ENCODE measurements at regions not wholly inside any gene's neighbourhood (a gene's known extent, or its start where the extent isn't known, plus 50 kb on each side); places are given as distances from the start of the nearest gene placed in this dataset.
"Not testable (repeated sequence)": the region's sequence is repeated elsewhere in the genome, so short reads cannot be mapped to it uniquely, and the experiment has no call there.

DNA sequence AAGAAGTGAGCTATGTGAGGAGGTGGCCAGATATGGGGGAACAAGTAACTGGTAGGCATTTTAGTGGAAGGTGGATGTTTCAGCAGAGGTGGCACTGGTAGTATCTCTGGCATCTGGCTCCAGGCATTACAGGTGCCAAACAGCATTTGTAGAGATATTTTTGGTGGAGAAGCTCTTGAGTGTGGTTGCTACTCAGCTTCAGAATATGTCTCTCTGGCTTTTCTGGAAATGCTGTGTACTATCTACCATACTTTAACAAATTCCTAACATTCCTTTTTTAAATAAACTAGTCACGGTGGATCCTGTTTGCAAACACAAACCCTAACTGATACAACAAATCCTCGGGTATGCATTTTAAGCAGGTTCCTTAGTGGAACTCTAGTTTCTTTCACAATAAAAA, 128.0 kb downstream of the BARX2 start:
- peaks cover 3% of the 10 kb centered on the region for H3K9me3 Mint-ChIP-seq
- no peak for ATAC-seq (replicated peaks)
- H3K4me3 Mint-ChIP-seq: no peak overlapping the region
- H3K36me3 Mint-ChIP-seq (ENCODE audit: low read depth): no peaks in the 10 kb centered on the region
- H3K27ac Mint-ChIP-seq: no peak overlapping the region
- H3K27me3 Mint-ChIP-seq: no peaks in the 10 kb centered on the region
- no peaks in the 10 kb centered on the region for H3K4me1 Mint-ChIP-seq

DNA sequence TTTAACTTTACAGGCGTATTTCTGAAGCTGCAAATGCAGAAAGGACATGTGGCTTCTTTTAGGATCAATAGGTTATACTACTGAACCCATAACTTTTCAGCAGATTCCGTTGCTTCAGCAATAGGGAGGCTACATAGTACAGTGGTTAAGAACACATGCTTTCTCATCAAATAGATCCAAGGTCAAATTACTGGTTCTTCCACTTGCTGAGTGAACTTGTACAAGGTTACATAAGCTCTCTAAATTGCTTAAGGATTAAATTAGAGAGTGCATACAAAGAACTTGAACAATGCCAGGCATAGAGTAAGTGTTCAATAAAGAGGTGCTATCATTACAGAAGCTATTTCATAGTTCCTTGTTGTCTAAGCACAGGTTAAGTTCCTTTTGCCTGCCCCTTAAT, 129.6 kb downstream of the BARX2 start:
- H3K36me3 Mint-ChIP-seq (ENCODE audit: low read depth): no peaks in the 10 kb centered on the region
- no peaks in the 10 kb centered on the region for H3K4me1 Mint-ChIP-seq
- H3K27me3 Mint-ChIP-seq: no peaks in the 10 kb centered on the region
- peaks cover 3% of the 10 kb centered on the region for H3K9me3 Mint-ChIP-seq
- H3K27ac Mint-ChIP-seq: no peak overlapping the region
- H3K4me3 Mint-ChIP-seq: no peak overlapping the region
- ATAC-seq (replicated peaks): no peak

DNA sequence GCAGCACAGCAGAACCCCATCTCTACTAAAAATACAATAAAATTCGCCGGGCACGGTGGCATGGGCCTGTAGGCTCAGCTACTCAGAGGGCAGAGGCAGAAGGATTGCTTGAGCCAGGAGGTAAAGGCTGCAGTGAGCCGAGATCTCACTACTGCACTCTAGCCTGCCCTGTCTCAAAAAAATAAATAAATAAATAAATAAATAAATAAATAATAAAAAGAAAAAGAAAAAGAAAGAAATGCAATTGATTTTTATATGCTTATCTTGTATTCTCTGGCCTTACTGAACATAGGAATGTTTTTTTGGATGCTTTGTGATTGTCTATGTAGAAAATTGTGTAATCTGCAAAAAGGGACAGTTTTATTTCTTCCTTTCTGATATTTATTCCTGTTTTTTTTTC, 132.5 kb downstream of the BARX2 start:
- H3K4me1 Mint-ChIP-seq: no peaks in the 10 kb centered on the region
- no peak overlapping the region for H3K4me3 Mint-ChIP-seq
- no peaks in the 10 kb centered on the region for H3K36me3 Mint-ChIP-seq (ENCODE audit: low read depth)
- no peak for ATAC-seq (replicated peaks)
- H3K27ac Mint-ChIP-seq: no peak overlapping the region
- H3K9me3 Mint-ChIP-seq: peaks cover 10% of the 10 kb centered on the region
- H3K27me3 Mint-ChIP-seq: peaks cover 3% of the 10 kb centered on the region

DNA sequence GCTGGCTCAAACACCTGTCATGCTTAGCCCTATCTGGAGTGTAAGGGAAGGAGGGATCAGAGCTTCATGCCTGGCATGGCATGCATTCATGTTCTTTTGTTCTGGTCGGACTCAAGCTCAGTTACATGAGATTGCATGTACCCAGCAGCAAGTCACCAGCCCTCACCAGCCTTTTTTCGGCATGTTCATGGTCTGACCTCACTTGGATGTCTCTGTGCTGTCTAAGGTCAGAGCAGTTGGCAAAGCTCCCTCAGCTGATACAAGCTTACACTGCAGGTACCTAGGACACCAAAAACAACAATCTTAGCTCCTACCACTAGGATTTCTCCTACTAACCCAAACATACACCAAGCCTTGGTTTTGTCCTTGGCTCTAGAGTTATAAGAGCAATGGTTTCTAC, 152.6 kb downstream of the BARX2 start:
- no peaks in the 10 kb centered on the region for H3K36me3 Mint-ChIP-seq (ENCODE audit: low read depth)
- H3K4me3 Mint-ChIP-seq: no peak overlapping the region
- H3K27me3 Mint-ChIP-seq: no peaks in the 10 kb centered on the region
- H3K4me1 Mint-ChIP-seq: no peaks in the 10 kb centered on the region
- no peak for ATAC-seq (replicated peaks)
- peaks cover 11% of the 10 kb centered on the region for H3K9me3 Mint-ChIP-seq
- H3K27ac Mint-ChIP-seq: no peak overlapping the region

DNA sequence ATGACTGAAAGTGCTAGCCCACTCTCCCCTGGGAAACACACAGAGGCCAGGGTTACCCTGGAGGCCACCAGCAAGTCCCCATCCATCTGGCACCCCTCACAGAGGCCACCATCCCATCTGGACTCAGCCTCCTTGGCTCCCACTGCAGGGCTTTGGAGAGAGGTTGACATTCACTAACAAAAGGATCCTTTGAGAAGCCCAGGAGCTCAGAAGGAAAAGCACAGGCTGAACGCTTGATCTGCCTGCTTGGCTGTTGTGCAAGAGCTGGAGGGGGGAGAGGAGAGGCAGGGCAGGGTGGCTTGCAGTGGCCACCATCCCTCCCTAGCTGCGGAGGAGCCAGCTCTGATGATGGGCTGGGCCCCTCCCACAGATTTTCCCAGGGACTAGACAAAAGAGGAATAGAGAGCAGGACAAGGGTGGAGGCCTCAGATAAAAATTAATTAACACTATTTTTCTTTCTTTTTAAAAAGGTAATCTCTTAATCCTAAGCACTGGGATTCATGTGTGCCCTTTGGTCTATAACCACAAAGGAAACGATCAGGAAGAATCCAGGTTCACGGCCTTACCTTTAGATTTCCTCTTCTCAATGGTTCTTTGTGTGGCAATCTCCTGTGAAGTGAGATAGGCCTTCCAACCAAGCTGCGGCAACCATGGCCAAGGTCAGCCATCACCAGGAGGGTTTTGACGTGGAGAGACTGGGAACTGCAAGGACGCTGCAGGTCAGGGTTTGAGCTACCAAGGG, 154.7 kb downstream of the BARX2 start:
- no peak overlapping the region for H3K4me3 Mint-ChIP-seq
- H3K9me3 Mint-ChIP-seq: peaks cover 20% of the 10 kb centered on the region
- no peak overlapping the region for H3K27ac Mint-ChIP-seq
- H3K36me3 Mint-ChIP-seq (ENCODE audit: low read depth): no peaks in the 10 kb centered on the region
- no peak for ATAC-seq (replicated peaks)
- H3K4me1 Mint-ChIP-seq: no peaks in the 10 kb centered on the region
- H3K27me3 Mint-ChIP-seq: no peaks in the 10 kb centered on the region

DNA sequence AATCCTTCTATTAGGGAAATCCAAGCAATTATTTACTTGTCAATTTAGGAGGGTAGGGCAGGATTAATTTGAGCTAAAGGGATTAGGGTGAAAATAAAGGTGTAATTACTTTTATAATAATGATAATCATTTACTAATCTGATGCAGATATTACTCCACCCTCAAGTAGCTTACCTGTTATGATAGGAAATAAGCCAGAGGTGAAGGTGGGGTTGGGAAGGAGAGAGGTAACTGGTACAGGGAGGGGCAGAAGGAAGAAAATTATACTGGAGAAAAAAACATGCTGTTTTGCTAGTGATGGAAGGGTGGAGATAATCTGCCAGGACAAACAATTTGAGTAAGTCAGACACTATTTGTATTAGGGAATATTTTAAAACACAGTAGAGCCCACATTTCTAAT, 157.7 kb downstream of the BARX2 start:
- Mint-ChIP-seq H3K9me3 (peaks cover 26% of the 10 kb centered on the region), H3K27me3 (no peaks in the 10 kb centered on the region), H3K27ac (no peak overlapping the region), H3K4me3 (no peak overlapping the region), H3K4me1 (no peaks in the 10 kb centered on the region), H3K36me3 (ENCODE audit: low read depth) (no peaks in the 10 kb centered on the region)
- ATAC-seq (replicated peaks): no peak

DNA sequence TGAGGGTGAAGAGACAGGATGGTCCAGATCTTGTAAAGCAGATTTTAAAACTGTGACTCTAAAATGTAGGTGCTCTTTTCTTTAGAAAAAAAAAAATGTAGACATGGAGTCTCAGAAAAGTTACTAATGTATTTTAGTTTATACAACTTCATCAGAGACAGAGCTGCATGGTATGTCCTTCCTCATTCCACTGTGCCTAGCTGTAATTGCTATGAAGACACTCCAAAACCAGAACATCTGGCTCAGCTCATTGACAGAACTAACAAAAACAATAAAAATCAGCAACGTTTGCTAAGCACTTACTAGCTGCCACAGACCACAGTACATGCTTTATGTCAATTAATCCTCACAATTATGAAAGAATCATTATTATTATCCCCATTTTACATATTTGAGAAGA, 160.7 kb downstream of the BARX2 start:
- H3K4me3 Mint-ChIP-seq: no peak overlapping the region
- no peak for ATAC-seq (replicated peaks)

DNA sequence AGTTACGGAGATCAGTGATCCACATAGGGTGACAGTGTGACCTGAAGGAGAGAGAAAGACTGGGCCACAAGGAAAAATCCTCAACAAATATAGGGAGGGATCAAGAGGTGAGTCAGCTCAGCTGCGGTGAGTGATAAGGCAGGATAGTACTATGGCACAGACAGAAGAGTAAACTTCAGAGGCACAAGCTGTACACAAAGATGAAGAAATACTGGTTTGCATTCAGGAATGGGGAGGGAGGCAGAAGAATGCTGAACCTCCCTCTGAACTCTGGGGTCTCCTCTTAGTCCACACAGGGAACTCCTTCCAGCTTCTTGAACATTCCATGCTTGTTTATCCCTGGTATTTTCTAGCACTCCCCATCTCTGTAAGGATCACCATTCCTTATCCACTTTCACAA, 162.7 kb downstream of the BARX2 start:
- no peaks in the 10 kb centered on the region for H3K4me1 Mint-ChIP-seq
- no peak for ATAC-seq (replicated peaks)

More for the DNA sequence above, 160.7 kb downstream of the BARX2 start:
- Mint-ChIP-seq H3K27me3 (no peaks in the 10 kb centered on the region), H3K9me3 (peaks cover 32% of the 10 kb centered on the region), H3K36me3 (ENCODE audit: low read depth) (no peaks in the 10 kb centered on the region), H3K4me1 (no peaks in the 10 kb centered on the region), H3K27ac (no peak overlapping the region)

DNA sequence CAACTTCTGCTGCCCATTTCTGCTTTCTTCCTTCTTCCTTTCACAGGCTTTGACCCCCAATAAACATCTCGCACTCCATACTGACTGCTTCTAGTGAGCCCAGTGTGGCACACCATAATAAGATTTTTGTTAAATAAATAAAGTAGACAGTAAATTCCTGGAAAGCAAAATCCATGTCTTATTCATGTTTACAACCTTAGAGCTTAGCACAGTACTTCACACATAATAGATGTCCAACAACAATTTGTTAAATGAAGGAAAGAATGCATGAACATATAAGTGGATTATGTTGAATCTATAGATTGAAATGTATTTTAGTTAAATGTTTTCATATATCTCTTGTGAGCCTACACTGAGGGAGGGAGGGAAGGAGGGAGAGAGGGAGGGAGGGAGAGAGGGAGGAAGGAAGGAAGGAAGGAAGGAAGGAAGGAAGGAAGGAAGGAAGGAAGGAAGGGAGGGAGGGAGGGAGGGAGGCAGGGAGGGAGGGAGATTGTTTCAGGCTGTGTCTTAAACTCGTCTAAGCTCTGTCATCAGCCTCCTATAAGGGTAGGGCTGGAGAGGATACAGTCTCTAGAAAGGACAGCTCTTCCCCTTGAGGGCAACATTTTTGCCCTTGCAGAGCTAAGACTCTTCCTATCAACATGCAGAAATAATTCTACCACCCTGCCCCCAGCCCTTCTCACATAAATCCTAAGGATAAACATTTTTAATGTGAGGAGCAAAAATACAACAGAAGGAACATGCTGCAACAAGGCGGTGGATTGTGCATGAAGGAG, 168.1 kb downstream of the BARX2 start:
- H3K27ac Mint-ChIP-seq: no peak overlapping the region
- no peak for ATAC-seq (replicated peaks)
- H3K4me1 Mint-ChIP-seq: no peaks in the 10 kb centered on the region
- peaks cover 3% of the 10 kb centered on the region for H3K27me3 Mint-ChIP-seq
- no peak overlapping the region for H3K4me3 Mint-ChIP-seq
- H3K9me3 Mint-ChIP-seq: peaks cover 16% of the 10 kb centered on the region
- no peaks in the 10 kb centered on the region for H3K36me3 Mint-ChIP-seq (ENCODE audit: low read depth)

More for the DNA sequence above, 162.7 kb downstream of the BARX2 start:
- H3K27ac Mint-ChIP-seq: no peak overlapping the region
- peaks cover 32% of the 10 kb centered on the region for H3K9me3 Mint-ChIP-seq
- no peak overlapping the region for H3K4me3 Mint-ChIP-seq
- H3K36me3 Mint-ChIP-seq (ENCODE audit: low read depth): no peaks in the 10 kb centered on the region
- peaks cover 3% of the 10 kb centered on the region for H3K27me3 Mint-ChIP-seq

DNA sequence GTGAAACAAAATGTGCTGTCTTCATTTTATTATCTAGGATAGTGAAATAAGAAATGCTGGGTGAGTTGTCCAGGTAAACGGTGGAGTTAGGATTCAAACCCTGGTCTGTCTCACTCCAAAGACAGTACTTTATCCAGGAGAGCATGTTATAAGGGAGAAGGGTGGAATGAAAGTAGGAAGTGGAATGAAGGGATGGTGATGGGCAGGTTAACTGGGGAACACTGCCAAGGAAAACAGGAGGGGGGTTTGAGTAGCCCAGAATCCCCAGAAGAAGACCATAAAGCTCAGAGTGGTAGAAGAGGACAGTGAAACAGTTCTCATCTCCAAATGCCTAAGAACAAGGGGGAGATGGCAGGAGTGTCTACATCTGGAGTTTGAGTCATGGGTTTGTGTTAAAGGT, 169.0 kb downstream of the BARX2 start:
- H3K27me3 Mint-ChIP-seq: peaks cover 3% of the 10 kb centered on the region
- no peaks in the 10 kb centered on the region for H3K4me1 Mint-ChIP-seq
- H3K27ac Mint-ChIP-seq: no peak overlapping the region
- no peaks in the 10 kb centered on the region for H3K36me3 Mint-ChIP-seq (ENCODE audit: low read depth)
- peaks cover 16% of the 10 kb centered on the region for H3K9me3 Mint-ChIP-seq
- ATAC-seq (replicated peaks): no peak
- H3K4me3 Mint-ChIP-seq: no peak overlapping the region

DNA sequence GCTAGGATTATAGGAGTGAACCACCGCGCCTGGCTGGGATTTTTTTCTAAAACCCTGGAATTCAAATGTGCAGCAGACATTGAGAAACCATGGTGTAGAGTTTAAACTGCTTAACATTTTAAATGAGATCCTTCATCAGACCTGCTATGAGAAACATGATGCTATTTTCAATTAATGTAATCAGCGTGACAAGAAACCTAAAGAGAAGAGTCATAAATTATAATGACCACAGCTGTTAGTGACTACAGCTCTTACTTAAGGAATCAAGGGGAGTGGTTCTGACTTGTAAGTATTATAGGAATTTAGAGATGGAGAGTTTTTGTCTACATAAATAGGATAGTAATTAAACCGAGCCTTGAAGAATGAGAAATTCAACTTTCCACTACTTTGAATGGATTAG, 170.6 kb downstream of the BARX2 start:
- Mint-ChIP-seq H3K4me1 (no peaks in the 10 kb centered on the region), H3K36me3 (ENCODE audit: low read depth) (no peaks in the 10 kb centered on the region), H3K4me3 (no peak overlapping the region), H3K27ac (no peak overlapping the region), H3K9me3 (peaks cover 10% of the 10 kb centered on the region), H3K27me3 (peaks cover 3% of the 10 kb centered on the region)
- ATAC-seq (replicated peaks): no peak

DNA sequence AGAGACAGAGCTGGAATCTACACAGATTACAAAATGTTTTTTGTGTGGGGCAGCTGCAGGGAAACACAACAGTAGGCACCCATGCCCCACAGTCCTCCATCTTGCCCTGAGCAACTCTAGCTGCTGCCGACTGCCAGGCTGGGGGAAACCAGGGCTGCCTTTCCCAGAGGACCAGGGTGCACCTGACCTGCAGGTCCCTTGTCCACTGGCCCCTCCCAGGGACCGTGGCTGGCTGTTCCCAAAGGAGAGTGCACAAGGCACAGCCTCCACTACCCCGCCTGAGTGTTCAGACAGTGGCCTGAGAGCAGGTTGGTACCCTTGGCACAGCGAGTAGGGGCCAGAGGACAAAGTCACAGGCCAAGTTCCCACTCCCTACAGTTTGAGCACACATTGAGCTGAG, 181.8 kb downstream of the BARX2 start:
- Mint-ChIP-seq H3K4me3 (no peak overlapping the region), H3K4me1 (no peaks in the 10 kb centered on the region), H3K27ac (no peak overlapping the region), H3K36me3 (ENCODE audit: low read depth) (no peaks in the 10 kb centered on the region), H3K27me3 (peaks cover 5% of the 10 kb centered on the region), H3K9me3 (no peaks in the 10 kb centered on the region)
- no peak for ATAC-seq (replicated peaks)

DNA sequence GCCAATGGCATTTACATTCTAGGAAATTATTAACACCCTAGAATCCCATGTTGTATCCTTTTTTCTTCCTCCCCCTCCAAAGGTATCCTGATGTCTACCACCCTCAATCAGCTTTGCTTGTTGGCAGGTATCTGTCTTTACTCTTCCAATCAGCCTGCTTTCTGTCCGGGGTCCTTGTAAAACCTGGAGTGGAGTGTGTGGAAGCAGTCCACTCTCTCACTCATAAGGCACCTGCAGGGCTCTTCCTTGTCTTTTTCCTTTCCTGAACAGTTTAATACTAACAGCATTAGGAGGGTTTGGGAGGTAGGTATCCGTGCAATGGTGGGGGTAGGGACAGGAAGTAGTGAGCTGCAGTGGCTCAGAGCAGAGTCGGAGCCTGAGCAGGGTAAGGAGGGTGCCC, 193.4 kb downstream of the BARX2 start:
- Mint-ChIP-seq H3K27ac (no peak overlapping the region), H3K9me3 (peaks cover 10% of the 10 kb centered on the region), H3K4me1 (no peaks in the 10 kb centered on the region), H3K4me3 (no peak overlapping the region), H3K27me3 (no peaks in the 10 kb centered on the region), H3K36me3 (ENCODE audit: low read depth) (no peaks in the 10 kb centered on the region)
- ATAC-seq (replicated peaks): no peak

DNA sequence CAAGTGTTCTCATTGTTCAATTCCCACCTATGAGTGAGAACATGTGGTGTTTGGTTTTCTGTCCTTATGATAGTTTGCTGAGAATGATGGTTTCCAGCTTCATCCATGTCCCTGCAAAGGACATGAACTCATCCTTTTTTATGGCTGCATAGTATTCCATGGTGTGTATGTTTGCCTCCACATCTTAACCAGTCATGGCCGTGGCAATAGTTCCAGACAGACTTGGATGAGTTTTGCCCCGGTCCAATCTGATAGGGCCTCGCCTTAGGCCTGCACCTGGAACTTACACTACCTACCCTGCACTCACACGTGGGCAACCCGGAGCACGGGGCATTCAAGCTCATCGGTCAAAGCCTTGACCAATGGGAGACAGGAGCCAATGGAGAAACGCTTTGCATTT, 197.0 kb downstream of the BARX2 start:
- not testable (repeated sequence) for H3K4me3 Mint-ChIP-seq; ATAC-seq (replicated peaks); H3K36me3 Mint-ChIP-seq (ENCODE audit: low read depth); H3K4me1 Mint-ChIP-seq; H3K27ac Mint-ChIP-seq; H3K27me3 Mint-ChIP-seq
- H3K9me3 Mint-ChIP-seq: peaks cover 19% of the 10 kb centered on the region

DNA sequence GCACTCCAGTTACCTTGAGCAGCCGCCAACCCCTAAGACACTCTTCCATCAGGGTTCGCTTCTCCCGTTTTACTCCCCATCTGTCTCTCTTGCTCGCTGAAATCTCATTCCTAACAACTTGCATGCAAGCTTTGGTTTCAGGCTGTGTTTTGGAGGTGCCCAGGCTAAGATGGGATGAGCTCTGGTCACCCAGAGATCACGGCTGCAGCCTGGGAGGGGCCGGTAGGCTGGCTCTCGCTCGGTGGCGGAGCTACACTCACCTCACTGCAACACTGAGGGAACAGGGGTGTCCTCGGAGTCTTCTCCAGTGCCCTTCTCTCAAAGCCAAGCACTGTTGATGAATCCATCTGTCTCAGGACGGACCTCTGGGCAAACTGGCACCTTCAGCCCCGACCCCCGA, 197.5 kb downstream of the BARX2 start:
- H3K27ac Mint-ChIP-seq: no peak overlapping the region
- H3K9me3 Mint-ChIP-seq: peaks cover 19% of the 10 kb centered on the region
- ATAC-seq (replicated peaks): no peak
- no peak overlapping the region for H3K4me3 Mint-ChIP-seq
- H3K27me3 Mint-ChIP-seq: peaks cover 3% of the 10 kb centered on the region
- no peaks in the 10 kb centered on the region for H3K4me1 Mint-ChIP-seq
- H3K36me3 Mint-ChIP-seq (ENCODE audit: low read depth): no peaks in the 10 kb centered on the region
